MM.1S (cell line): ENCODE measurements at regions not wholly inside any gene's neighbourhood (a gene's known extent, or its start where the extent isn't known, plus 50 kb on each side); places are given as distances from the start of the nearest gene placed in this dataset.

Experiments used
- DNase-seq: peaks from one replicate; pipeline ENCODE4 v3.0.0-alpha.2; 2015
- H2AFZ ChIP-seq: fragments of 300-600 bp; sonication (generic); 2 replicates; pipeline ENCODE4 v1.6.0; 2016; ENCODE audit warnings: antibody characterized with exemption, low read length
- H3F3A ChIP-seq: fragments of 300-600 bp; sonication (generic); 2 replicates; pipeline ENCODE4 v1.6.1; 2016; ENCODE audit warnings: mild to moderate bottlenecking, antibody characterized with exemption, low read length, moderate library complexity, mixed read lengths; ENCODE audit not compliant: insufficient read depth
- H3K27ac ChIP-seq: fragments of 300-600 bp; sonication (generic); 2 replicates; pipeline ENCODE4 v1.5.1; 2016; ENCODE audit warnings: mild to moderate bottlenecking, low read length
- H3K27me3 ChIP-seq: fragments of 300-600 bp; sonication (generic); replicated peaks from 2 replicates; pipeline ENCODE4 v1.6.0; 2016; ENCODE audit warnings: low read length; ENCODE audit not compliant: insufficient read depth
- H3K36me3 ChIP-seq: fragments of 300-600 bp; sonication (generic); replicated peaks from 2 replicates; pipeline ENCODE4 v1.6.1; 2016; ENCODE audit warnings: mild to moderate bottlenecking, low read length, mixed read lengths; ENCODE audit not compliant: insufficient read depth
- H3K4me1 ChIP-seq: fragments of 300-600 bp; sonication (generic); 2 replicates; pipeline ENCODE4 v1.6.1; 2016; ENCODE audit warnings: low read length, mixed read lengths
- H3K4me2 ChIP-seq: fragments of 300-600 bp; sonication (generic); 2 replicates; pipeline ENCODE4 v1.6.0; 2016; ENCODE audit warnings: low read depth, low read length
- H3K4me3 ChIP-seq: fragments of 300-600 bp; sonication (generic); 2 replicates; pipeline ENCODE4 v1.5.1; 2016; ENCODE audit warnings: low read length, mixed read lengths
- H3K79me2 ChIP-seq: fragments of 300-600 bp; sonication (generic); 2 replicates; pipeline ENCODE4 v1.6.1; 2016; ENCODE audit warnings: mixed run types, low read length, mixed read lengths
- H3K9ac ChIP-seq: fragments of 300-600 bp; sonication (generic); 2 replicates; pipeline ENCODE4 v1.6.1; 2016; ENCODE audit warnings: low read length, mixed read lengths
- H3K9me2 ChIP-seq: fragments of 300-600 bp; sonication (generic); replicated peaks from 2 replicates; pipeline ENCODE4 v1.6.1; 2016; ENCODE audit warnings: mild to moderate bottlenecking, low read length, mixed read lengths; ENCODE audit not compliant: insufficient read depth
- H3K9me3 ChIP-seq: fragments of 300-600 bp; sonication (generic); replicated peaks from 2 replicates; pipeline ENCODE4 v1.6.1; 2016; ENCODE audit warnings: mild to moderate bottlenecking, low read length, mixed read lengths; ENCODE audit not compliant: insufficient read depth
- H4K20me1 ChIP-seq: fragments of 300-600 bp; sonication (generic); 2 replicates; pipeline ENCODE4 v1.6.1; 2016; ENCODE audit warnings: mild to moderate bottlenecking, low read length, moderate library complexity, mixed read lengths; ENCODE audit not compliant: insufficient read depth
- EZH2 ChIP-seq: fragments of 300-600 bp; sonication (generic); optimal IDR thresholded peaks from 2 replicates; pipeline ENCODE3; 2017; ENCODE audit warnings: low read depth, mild to moderate bottlenecking, antibody characterized with exemption, low read length, mixed read lengths
- EZH2phosphoT487 ChIP-seq: fragments of 300-600 bp; sonication (generic); IDR thresholded peaks from 2 replicates; pipeline ENCODE4 v1.6.1; 2018; ENCODE audit warnings: antibody characterized with exemption, low read length
- TF ChIP-seq, protein P1 (sequence below): fragments of 300-600 bp; sonication (generic); IDR thresholded peaks from 2 replicates; pipeline ENCODE4 v1.5.1; 2016; ENCODE audit warnings: antibody characterized with exemption, low read length, mixed read lengths

DNA sequence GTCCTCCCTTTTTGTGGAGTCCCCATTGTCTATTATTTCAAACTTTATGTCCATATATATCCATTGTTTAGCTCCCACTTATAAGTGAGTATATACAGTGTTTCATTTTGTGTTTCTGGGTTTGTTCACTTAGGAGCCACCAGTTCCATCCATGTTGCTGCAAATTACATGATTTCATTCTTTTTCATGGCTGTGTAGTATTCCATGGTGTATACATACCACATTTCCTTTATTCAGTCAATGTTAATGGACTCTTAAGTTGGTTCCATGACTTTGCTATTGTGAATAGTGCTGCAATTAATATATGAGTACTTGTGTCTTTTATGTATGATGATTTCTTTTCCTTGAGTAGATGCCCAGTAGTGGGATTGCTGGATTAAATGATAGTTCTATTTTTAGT, 329.1 kb downstream of the AR start:
- Histone ChIP-seq H3K27me3 (no peaks in the 10 kb centered on the region), H4K20me1 (no peaks in the 10 kb centered on the region), H3K36me3 (no peaks in the 10 kb centered on the region), H3K4me1 (no peaks in the 10 kb centered on the region), H3K79me2 (no peaks in the 10 kb centered on the region), H3K9ac (no peak overlapping the region), H3F3A (no peaks in the 10 kb centered on the region), H3K4me3 (no peak overlapping the region), H3K27ac (no peak overlapping the region), H3K9me2 (no peaks in the 10 kb centered on the region), H2AFZ (no peak overlapping the region), H3K4me2 (no peak overlapping the region), H3K9me3 (no peaks in the 10 kb centered on the region)
- no peak for DNase-seq
- no peak for TF ChIP-seq EZH2
- no peak for TF ChIP-seq EZH2phosphoT487
- TF ChIP-seq, protein P1, sequence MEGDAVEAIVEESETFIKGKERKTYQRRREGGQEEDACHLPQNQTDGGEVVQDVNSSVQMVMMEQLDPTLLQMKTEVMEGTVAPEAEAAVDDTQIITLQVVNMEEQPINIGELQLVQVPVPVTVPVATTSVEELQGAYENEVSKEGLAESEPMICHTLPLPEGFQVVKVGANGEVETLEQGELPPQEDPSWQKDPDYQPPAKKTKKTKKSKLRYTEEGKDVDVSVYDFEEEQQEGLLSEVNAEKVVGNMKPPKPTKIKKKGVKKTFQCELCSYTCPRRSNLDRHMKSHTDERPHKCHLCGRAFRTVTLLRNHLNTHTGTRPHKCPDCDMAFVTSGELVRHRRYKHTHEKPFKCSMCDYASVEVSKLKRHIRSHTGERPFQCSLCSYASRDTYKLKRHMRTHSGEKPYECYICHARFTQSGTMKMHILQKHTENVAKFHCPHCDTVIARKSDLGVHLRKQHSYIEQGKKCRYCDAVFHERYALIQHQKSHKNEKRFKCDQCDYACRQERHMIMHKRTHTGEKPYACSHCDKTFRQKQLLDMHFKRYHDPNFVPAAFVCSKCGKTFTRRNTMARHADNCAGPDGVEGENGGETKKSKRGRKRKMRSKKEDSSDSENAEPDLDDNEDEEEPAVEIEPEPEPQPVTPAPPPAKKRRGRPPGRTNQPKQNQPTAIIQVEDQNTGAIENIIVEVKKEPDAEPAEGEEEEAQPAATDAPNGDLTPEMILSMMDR, result no peak

DNA sequence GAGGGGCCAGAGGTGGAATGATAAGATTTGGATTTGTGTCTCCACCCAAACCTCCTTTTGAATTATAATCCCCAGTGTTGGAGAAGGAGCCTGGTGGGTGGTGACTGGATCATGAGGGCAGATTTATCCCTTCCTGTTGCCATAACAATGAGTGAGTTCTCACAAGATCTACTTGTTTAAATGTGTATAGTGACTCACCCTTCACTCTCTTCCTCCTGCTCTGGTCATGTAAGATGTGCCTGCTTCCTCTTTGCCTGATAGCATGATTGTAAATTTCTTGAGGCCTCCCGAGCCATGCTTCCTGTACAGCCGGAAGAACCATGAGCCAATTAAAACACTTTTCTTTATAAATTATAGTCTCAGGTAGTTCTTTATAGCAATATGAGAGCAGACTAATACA, 348.6 kb downstream of the AR start:
- Histone ChIP-seq H3K4me3 (no peak overlapping the region), H4K20me1 (no peaks in the 10 kb centered on the region), H3F3A (no peaks in the 10 kb centered on the region), H3K79me2 (no peaks in the 10 kb centered on the region), H3K9me3 (no peaks in the 10 kb centered on the region), H3K9me2 (no peaks in the 10 kb centered on the region), H3K36me3 (no peaks in the 10 kb centered on the region), H3K4me2 (no peak overlapping the region), H3K27me3 (no peaks in the 10 kb centered on the region), H3K27ac (no peak overlapping the region), H3K4me1 (no peaks in the 10 kb centered on the region), H3K9ac (no peak overlapping the region), H2AFZ (no peak overlapping the region)
- TF ChIP-seq, protein P1, result no peak
- TF ChIP-seq EZH2phosphoT487 (no peak), EZH2 (no peak)
- no peak for DNase-seq

DNA sequence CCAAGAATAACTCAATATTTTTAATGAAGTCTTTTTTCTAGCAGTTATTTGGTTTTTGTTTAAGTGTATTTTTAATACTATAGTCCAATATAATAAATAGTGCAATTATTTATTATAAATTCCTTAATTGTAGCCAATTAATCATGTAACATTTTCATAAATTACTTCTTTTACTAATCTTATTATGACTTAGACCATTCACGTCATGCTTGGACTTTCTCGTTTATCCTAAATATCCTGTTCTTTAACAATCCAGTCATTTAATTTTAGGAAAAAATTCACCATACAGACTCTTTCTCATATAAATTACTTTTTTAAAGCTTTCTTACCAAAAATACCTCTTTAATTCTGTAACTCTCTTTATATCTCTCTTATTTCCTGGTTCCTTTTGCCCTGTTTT, 350.1 kb downstream of the AR start:
- Histone ChIP-seq H2AFZ (no peak overlapping the region), H3K4me3 (no peak overlapping the region), H3K9me3 (no peaks in the 10 kb centered on the region), H3K9ac (no peak overlapping the region), H3F3A (no peaks in the 10 kb centered on the region), H3K27ac (no peak overlapping the region), H3K9me2 (no peaks in the 10 kb centered on the region), H3K36me3 (no peaks in the 10 kb centered on the region), H3K79me2 (no peaks in the 10 kb centered on the region), H4K20me1 (no peaks in the 10 kb centered on the region), H3K4me2 (no peak overlapping the region), H3K27me3 (no peaks in the 10 kb centered on the region), H3K4me1 (no peaks in the 10 kb centered on the region)
- TF ChIP-seq EZH2phosphoT487 (no peak), EZH2 (no peak)
- TF ChIP-seq, protein P1, result no peak
- DNase-seq, result no peak
